ENCODE measurements at regions not wholly inside any gene's neighbourhood (a gene's known extent, or its start where the extent isn't known, plus 50 kb on each side); places are given as distances from the start of the nearest gene placed in this dataset.

DNA sequence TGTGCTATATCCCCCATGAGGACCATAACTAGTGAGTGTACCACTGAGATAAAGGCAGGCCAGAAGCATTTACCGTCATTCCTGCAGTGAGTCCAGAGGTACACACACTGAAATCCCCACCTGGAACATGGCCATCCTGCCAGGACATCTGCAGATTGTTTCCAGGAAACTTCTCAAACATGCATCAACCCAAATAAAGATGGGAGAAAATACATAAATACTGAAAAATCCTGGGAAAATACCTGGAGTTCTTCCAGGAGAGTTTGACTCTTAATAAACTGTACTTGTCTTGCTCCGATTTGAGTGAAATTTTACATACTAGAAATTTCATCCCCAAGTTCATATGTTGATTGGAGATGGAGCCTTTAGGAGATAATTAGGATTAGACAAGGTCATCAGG, 388.1 kb upstream of the KLHL29 start:
- Histone ChIP-seq H4K20me1 (ENCODE audit: low read depth, low read length) (no peaks in the 10 kb centered on the region), H3K9me2 (replicated peaks; ENCODE audit: insufficient read depth, low read length) (no peaks in the 10 kb centered on the region), H3K27me3 (ENCODE audit: low read length) (no peaks in the 10 kb centered on the region), H3F3A (ENCODE audit: insufficient read depth) (no peaks in the 10 kb centered on the region), H3K4me3 (ENCODE audit: insufficient read depth, low read length, poor library complexity, severe bottlenecking) (no peak overlapping the region), H3K9me3 (ENCODE audit: insufficient read depth, low read length) (no peaks in the 10 kb centered on the region), H3K27ac (ENCODE audit: low read depth, low read length) (no peak overlapping the region), H3K4me2 (ENCODE audit: low read depth, low read length, poor library complexity, severe bottlenecking) (no peak overlapping the region), H3K79me2 (ENCODE audit: insufficient read depth, low read length) (no peaks in the 10 kb centered on the region), H2AFZ (ENCODE audit: low read depth, low read length, severe bottlenecking) (no peak overlapping the region), H3K36me3 (ENCODE audit: low read length) (no peaks in the 10 kb centered on the region), H3K9ac (ENCODE audit: low read length) (no peak overlapping the region)
- TF ChIP-seq, protein P1, sequence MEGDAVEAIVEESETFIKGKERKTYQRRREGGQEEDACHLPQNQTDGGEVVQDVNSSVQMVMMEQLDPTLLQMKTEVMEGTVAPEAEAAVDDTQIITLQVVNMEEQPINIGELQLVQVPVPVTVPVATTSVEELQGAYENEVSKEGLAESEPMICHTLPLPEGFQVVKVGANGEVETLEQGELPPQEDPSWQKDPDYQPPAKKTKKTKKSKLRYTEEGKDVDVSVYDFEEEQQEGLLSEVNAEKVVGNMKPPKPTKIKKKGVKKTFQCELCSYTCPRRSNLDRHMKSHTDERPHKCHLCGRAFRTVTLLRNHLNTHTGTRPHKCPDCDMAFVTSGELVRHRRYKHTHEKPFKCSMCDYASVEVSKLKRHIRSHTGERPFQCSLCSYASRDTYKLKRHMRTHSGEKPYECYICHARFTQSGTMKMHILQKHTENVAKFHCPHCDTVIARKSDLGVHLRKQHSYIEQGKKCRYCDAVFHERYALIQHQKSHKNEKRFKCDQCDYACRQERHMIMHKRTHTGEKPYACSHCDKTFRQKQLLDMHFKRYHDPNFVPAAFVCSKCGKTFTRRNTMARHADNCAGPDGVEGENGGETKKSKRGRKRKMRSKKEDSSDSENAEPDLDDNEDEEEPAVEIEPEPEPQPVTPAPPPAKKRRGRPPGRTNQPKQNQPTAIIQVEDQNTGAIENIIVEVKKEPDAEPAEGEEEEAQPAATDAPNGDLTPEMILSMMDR (IDR thresholded peaks at IDR 0.05; ENCODE audit: insufficient read depth, low read length, poor library complexity, severe bottlenecking), result no peak
- TF ChIP-seq EZH2phosphoT487 (conservative IDR thresholded peaks at IDR 0.05; ENCODE audit: low read length), result no peak

DNA sequence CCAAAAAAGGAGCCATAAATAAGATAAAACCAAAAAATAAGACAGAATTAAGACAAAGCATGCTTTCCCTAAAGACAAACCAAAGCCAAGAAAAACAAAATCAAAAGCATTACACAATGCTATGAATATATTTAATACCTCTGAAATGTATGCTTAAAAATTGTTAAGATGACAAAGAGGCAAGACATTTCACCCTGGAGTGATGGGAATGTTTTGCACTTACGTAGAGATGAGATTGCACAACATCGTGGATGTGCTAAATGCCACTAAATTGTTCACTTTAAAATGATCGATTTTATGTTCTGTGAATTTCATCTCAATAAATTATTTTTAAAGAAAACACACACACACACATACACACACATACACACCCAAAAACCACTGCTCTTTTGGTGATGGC, 386.6 kb upstream of the KLHL29 start:
- H3K79me2 ChIP-seq (ENCODE audit: insufficient read depth, low read length), result no peaks in the 10 kb centered on the region
- H4K20me1 ChIP-seq (ENCODE audit: low read depth, low read length), result no peaks in the 10 kb centered on the region
- H3K4me2 ChIP-seq (ENCODE audit: low read depth, low read length, poor library complexity, severe bottlenecking), result no peak overlapping the region
- H3K9me3 ChIP-seq (ENCODE audit: insufficient read depth, low read length), result no peaks in the 10 kb centered on the region
- H3K27me3 ChIP-seq (ENCODE audit: low read length), result no peaks in the 10 kb centered on the region
- H3K36me3 ChIP-seq (ENCODE audit: low read length), result no peaks in the 10 kb centered on the region
- H3K9ac ChIP-seq (ENCODE audit: low read length), result no peak overlapping the region
- no peak overlapping the region for H2AFZ ChIP-seq (ENCODE audit: low read depth, low read length, severe bottlenecking)
- H3K27ac ChIP-seq (ENCODE audit: low read depth, low read length), result no peak overlapping the region
- H3K9me2 ChIP-seq (replicated peaks; ENCODE audit: insufficient read depth, low read length), result no peaks in the 10 kb centered on the region
- H3K4me3 ChIP-seq (ENCODE audit: insufficient read depth, low read length, poor library complexity, severe bottlenecking), result no peak overlapping the region
- no peak for TF ChIP-seq EZH2phosphoT487 (conservative IDR thresholded peaks at IDR 0.05; ENCODE audit: low read length)
- TF ChIP-seq, protein P1 (IDR thresholded peaks at IDR 0.05; ENCODE audit: insufficient read depth, low read length, poor library complexity, severe bottlenecking), result no peak
- no peaks in the 10 kb centered on the region for H3F3A ChIP-seq (ENCODE audit: insufficient read depth)

DNA sequence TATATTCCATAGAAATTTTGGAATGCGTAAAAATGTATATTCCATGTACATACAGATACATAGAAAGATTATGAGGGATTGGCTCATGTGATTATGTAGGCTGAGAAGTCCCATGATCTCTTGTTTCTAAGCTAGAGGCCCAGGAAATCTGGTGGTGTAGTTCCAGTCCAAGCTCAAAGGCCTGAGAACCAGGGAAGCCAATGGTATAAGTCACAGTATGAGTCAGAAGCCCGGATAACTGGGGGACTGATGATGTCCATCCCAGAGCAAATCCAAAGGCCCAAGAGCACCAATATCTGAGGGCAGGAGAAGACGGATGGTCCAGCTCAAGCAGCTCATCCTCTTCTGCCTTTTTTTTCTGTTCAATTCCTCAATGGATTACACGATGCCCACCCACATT, 385.0 kb upstream of the KLHL29 start:
- no peak overlapping the region for H3K9ac ChIP-seq (ENCODE audit: low read length)
- H3K27me3 ChIP-seq (ENCODE audit: low read length), result no peaks in the 10 kb centered on the region
- H3K9me2 ChIP-seq (replicated peaks; ENCODE audit: insufficient read depth, low read length), result no peaks in the 10 kb centered on the region

More for the DNA sequence above, 385.0 kb upstream of the KLHL29 start:
- Histone ChIP-seq H3K27ac (ENCODE audit: low read depth, low read length) (no peak overlapping the region), H3F3A (ENCODE audit: insufficient read depth) (no peaks in the 10 kb centered on the region), H3K9me3 (ENCODE audit: insufficient read depth, low read length) (no peaks in the 10 kb centered on the region), H3K36me3 (ENCODE audit: low read length) (no peaks in the 10 kb centered on the region), H3K79me2 (ENCODE audit: insufficient read depth, low read length) (no peaks in the 10 kb centered on the region), H3K4me2 (ENCODE audit: low read depth, low read length, poor library complexity, severe bottlenecking) (no peak overlapping the region), H3K4me3 (ENCODE audit: insufficient read depth, low read length, poor library complexity, severe bottlenecking) (no peak overlapping the region), H2AFZ (ENCODE audit: low read depth, low read length, severe bottlenecking) (no peak overlapping the region), H4K20me1 (ENCODE audit: low read depth, low read length) (no peaks in the 10 kb centered on the region)
- TF ChIP-seq EZH2phosphoT487 (conservative IDR thresholded peaks at IDR 0.05; ENCODE audit: low read length), result no peak
- TF ChIP-seq, protein P1 (IDR thresholded peaks at IDR 0.05; ENCODE audit: insufficient read depth, low read length, poor library complexity, severe bottlenecking), result no peak
